CD4-positive, alpha-beta T cell (primary cell): ENCODE measurements at regions not wholly inside any gene's neighbourhood (a gene's known extent, or its start where the extent isn't known, plus 50 kb on each side); places are given as distances from the start of the nearest gene placed in this dataset.
"Not testable (repeated sequence)": the region's sequence is repeated elsewhere in the genome, so short reads cannot be mapped to it uniquely, and the experiment has no call there.

Experiments used
- ATAC-seq: fragments of 200-7000 bp; cut with Tn5 transposase; one replicate; pipeline ENCODE4 v1.10.0; 2022; ENCODE audit warnings: mild to moderate bottlenecking; ENCODE audit not compliant: poor library complexity
- CTCF ChIA-PET: fragments of 350-600 bp; sonication (Branson Sonifier 250); formaldehyde crosslinking; loops from one replicate; lab custom pipeline; 2021; ENCODE audit warnings: antibody characterized with exemption, inconsistent platforms; lab: Charles Lee
- POLR2A ChIA-PET: fragments of 350-600 bp; sonication (Branson Sonifier 250); formaldehyde crosslinking; loops from one replicate; lab custom pipeline; 2021; ENCODE audit warnings: antibody characterized with exemption, inconsistent platforms; lab: Charles Lee
- DNase-seq, 14 experiments: peaks; one replicate each; pipeline ENCODE4 v3.0.0-alpha.2; 2013 to 2020; ENCODE audit warnings: mixed read lengths in 2 of 14
- H3K27ac ChIP-seq, 2 donors: one replicate each; pipeline versions ENCODE4 v1.5.1 to v1.7.0; 2013; ENCODE audit warnings: low read length in 2 of 2, low read depth in 1 of 2, mild to moderate bottlenecking in 1 of 2
- H3K27me3 ChIP-seq, 2 experiments: 1 replicate in 1 of 2; 2 replicates in 1 of 2; pipeline versions ENCODE4 v1.6.1 to v1.7.0; 2013; ENCODE audit warnings: low read length in 2 of 2, control low read depth in 1 of 2, mild to moderate bottlenecking in 1 of 2, moderate library complexity in 1 of 2; ENCODE audit not compliant: insufficient read depth in 2 of 2, control insufficient read depth in 1 of 2
- H3K36me3 ChIP-seq: one replicate; pipeline ENCODE4 v1.6.1; 2013; ENCODE audit warnings: low read length, control low read depth; ENCODE audit not compliant: insufficient read depth
- H3K4me1 ChIP-seq: one replicate; pipeline ENCODE4 v1.6.1; 2013; ENCODE audit warnings: low read length, control low read depth; ENCODE audit not compliant: insufficient read depth
- H3K4me3 ChIP-seq: one replicate; pipeline ENCODE4 v1.5.1; 2013; ENCODE audit warnings: mild to moderate bottlenecking, low read length, moderate library complexity
- H3K9me3 ChIP-seq, 2 experiments: 1 replicate in 1 of 2; 2 replicates in 1 of 2; pipeline versions ENCODE4 v1.6.1 to v1.7.0; 2013; ENCODE audit warnings: low read length in 2 of 2, mild to moderate bottlenecking in 2 of 2, control low read depth in 1 of 2, moderate library complexity in 1 of 2; ENCODE audit not compliant: control insufficient read depth in 1 of 2, insufficient read depth in 1 of 2
- H3K27ac Mint-ChIP-seq: one replicate; pipeline ENCODE4 v1.8.0; 2020; ENCODE audit warnings: mixed read lengths
- H3K27me3 Mint-ChIP-seq: one replicate; pipeline ENCODE4 v1.8.0; 2021; ENCODE audit warnings: mixed read lengths
- H3K36me3 Mint-ChIP-seq: one replicate; pipeline ENCODE4 v1.8.0; 2021; ENCODE audit warnings: low read depth, mixed read lengths
- H3K4me1 Mint-ChIP-seq: one replicate; pipeline ENCODE4 v1.8.0; 2021; ENCODE audit warnings: low read depth, mixed read lengths
- H3K4me3 Mint-ChIP-seq: one replicate; pipeline ENCODE4 v1.8.0; 2020; ENCODE audit warnings: mild to moderate bottlenecking, mixed read lengths
- H3K9me3 Mint-ChIP-seq: one replicate; pipeline ENCODE4 v1.8.0; 2020; ENCODE audit warnings: mixed read lengths
- intact Hi-C, 2 experiments: fragments of 100-400 bp; cut with DNase I in 1 of 2; cut with micrococcal nuclease in 1 of 2; formaldehyde crosslinking; loops; one replicate each; pipeline versions ENCODE4 v1.15.1 to v1.9.0; 2023 to 2025; cut with DNase I, micrococcal nuclease
- TF ChIP-seq, protein P1 (sequence below): fragments of 200-600 bp; IDR thresholded peaks from one replicate; pipeline ENCODE4 v1.8.0; 2022; ENCODE audit warnings: antibody characterized with exemption, mild to moderate bottlenecking

- POLR2A ChIA-PET, result interaction anchor here (0.6 to 0.8 kb wide), 2 partner anchors 52 to 75 kb away, joined by 3 read pairs; no protein-coding TSS in a partner anchor
Measured at GRCh38 chr14:89669193-89669592, 252.2 kb upstream of the FOXN3 start.

DNA sequence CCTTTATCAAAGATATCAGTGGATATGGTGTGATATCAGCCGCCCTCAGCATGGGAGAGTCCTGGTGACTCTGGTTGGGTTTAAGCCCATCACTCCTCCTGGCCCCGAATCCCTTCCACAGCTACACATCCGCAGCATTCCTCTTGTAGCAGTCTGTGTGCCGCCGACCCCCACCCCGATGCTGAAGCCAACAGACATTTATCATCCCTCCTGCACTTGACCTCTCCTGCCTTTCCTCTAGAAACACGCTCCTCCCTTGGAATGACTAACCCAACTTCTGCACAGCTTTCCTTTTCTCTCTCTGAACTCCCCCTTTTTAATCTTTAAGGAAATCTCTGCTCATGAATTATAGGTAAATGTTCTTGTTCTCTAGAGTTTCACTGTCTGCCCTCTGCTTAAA lies 250.9 kb upstream of the FOXN3 start:
- ChIA-PET POLR2A (no interaction called here), CTCF (no interaction called here)
- Histone ChIP-seq H3K36me3 (no peaks in the 10 kb centered on the region), H3K4me3 (no peak overlapping the region), H3K27me3 (no peaks in the 10 kb centered on the region), H3K27ac (no peak overlapping the region), H3K4me1 (peaks cover 12% of the 10 kb centered on the region), H3K9me3 (no peaks in the 10 kb centered on the region)
- intact Hi-C loops, result no loop called here
- Mint-ChIP-seq H3K4me3 (no peak overlapping the region), H3K4me1 (peaks cover 28% of the 10 kb centered on the region), H3K36me3 (no peaks in the 10 kb centered on the region), H3K9me3 (peaks cover 2% of the 10 kb centered on the region), H3K27me3 (no peaks in the 10 kb centered on the region), H3K27ac (no peak overlapping the region)
- ATAC-seq (no peak), DNase-seq (no peak)
- TF ChIP-seq, protein P1, sequence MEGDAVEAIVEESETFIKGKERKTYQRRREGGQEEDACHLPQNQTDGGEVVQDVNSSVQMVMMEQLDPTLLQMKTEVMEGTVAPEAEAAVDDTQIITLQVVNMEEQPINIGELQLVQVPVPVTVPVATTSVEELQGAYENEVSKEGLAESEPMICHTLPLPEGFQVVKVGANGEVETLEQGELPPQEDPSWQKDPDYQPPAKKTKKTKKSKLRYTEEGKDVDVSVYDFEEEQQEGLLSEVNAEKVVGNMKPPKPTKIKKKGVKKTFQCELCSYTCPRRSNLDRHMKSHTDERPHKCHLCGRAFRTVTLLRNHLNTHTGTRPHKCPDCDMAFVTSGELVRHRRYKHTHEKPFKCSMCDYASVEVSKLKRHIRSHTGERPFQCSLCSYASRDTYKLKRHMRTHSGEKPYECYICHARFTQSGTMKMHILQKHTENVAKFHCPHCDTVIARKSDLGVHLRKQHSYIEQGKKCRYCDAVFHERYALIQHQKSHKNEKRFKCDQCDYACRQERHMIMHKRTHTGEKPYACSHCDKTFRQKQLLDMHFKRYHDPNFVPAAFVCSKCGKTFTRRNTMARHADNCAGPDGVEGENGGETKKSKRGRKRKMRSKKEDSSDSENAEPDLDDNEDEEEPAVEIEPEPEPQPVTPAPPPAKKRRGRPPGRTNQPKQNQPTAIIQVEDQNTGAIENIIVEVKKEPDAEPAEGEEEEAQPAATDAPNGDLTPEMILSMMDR, result no peak

More at GRCh38 chr14:89669193-89669592, 252.2 kb upstream of the FOXN3 start:
- H3K4me1 Mint-ChIP-seq, result peaks cover 40% of the 10 kb centered on the region
- H3K27me3 Mint-ChIP-seq, result no peaks in the 10 kb centered on the region
- TF ChIP-seq, protein P1, result no peak
- intact Hi-C loops, result no loop called here
- Histone ChIP-seq H3K27ac (no peak overlapping the region), H3K36me3 (no peaks in the 10 kb centered on the region), H3K9me3 (no peaks in the 10 kb centered on the region), H3K4me1 (peaks cover 18% of the 10 kb centered on the region), H3K4me3 (no peak overlapping the region), H3K27me3 (no peaks in the 10 kb centered on the region)
- H3K4me3 Mint-ChIP-seq, result no peak overlapping the region
- H3K36me3 Mint-ChIP-seq, result no peaks in the 10 kb centered on the region
- ATAC-seq (no peak), DNase-seq (peak in 4 of 14 experiments; percentile 23 to 39 (median 38))
- CTCF ChIA-PET, result no interaction called here
- H3K9me3 Mint-ChIP-seq, result peaks cover 2% of the 10 kb centered on the region
- no peak overlapping the region for H3K27ac Mint-ChIP-seq

DNA sequence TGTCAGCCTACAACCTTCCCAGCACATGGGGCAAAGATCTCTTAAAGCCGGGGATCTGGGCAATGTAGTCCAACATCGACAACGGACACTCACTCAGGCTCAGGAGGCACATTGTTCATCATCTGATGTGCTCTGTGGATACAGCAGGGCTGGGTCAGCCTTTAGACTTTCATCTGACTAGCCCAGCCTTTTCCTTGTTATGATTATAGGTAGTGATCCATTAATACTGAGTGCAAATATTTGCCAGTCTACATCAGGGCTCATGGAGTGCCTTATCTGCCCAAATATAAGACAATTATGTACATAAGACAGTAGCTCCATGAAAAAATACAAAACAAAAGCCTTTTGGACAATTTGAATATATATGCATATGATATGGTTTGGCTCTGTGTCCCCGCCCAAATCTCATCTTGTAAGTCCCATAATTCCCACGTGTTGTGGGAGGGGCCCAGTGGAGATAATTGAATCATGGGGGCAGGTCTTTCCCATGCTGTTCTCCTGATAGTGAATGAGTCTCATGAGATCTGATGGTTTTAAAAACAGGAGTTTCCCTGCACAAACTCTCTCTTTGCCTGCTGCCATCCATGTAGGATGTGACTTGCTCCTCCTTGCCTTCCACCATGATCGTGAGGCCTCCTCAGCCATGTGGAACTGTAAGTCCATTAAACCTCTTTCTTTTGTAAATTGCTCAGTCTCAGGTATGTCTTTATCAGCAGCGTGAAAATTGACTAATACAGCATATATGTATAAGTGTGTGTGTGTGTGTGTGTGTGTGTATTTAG lies 248.5 kb upstream of the FOXN3 start:
- H3K4me1 ChIP-seq, CTCF ChIA-PET, DNase-seq, H3K36me3 Mint-ChIP-seq, H3K9me3 Mint-ChIP-seq, ATAC-seq, H3K27me3 Mint-ChIP-seq, H3K36me3 ChIP-seq, POLR2A ChIA-PET, H3K27me3 ChIP-seq, H3K27ac Mint-ChIP-seq, intact Hi-C loops, H3K4me3 ChIP-seq, H3K4me3 Mint-ChIP-seq, H3K27ac ChIP-seq, H3K9me3 ChIP-seq: not testable (repeated sequence)
- peaks cover 19% of the 10 kb centered on the region for H3K4me1 Mint-ChIP-seq
